ENCODE measurements at regions not wholly inside any gene's neighbourhood (a gene's known extent, or its start where the extent isn't known, plus 50 kb on each side); places are given as distances from the start of the nearest gene placed in this dataset.
"Not testable (repeated sequence)": the region's sequence is repeated elsewhere in the genome, so short reads cannot be mapped to it uniquely, and the experiment has no call there.

GRCh38 chr2:91742973-91743490 lies 3051.6 kb downstream of the RPIA start:
- DNase-seq (ENCODE audit: low spot score) = not testable (repeated sequence)

DNA sequence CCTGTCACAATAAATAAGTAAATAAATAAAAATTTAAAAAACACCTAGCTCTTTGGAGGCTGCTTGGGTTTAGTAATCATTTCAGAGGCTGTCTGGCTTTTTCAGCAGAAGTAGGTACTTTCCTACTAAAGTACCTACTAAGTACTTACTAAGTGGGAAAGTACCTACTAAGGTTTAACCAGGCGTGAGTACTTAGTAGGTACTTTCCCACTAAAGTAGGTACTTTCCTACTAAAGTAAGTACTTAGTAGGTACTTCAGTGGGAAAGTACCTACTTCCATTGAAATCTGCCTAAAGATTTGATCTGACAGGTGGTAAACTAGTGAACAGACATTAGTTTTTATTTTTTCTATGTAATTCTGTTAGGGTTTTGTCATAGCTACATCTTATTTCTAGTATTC lies 3052.4 kb downstream of the RPIA start:
- not testable (repeated sequence) for DNase-seq (ENCODE audit: low spot score)

- peak; percentile 5 for DNase-seq (ENCODE audit: low spot score)
These were observed 3053.2 kb downstream of the RPIA start for GRCh38 chr2:91744700-91745141.

DNA sequence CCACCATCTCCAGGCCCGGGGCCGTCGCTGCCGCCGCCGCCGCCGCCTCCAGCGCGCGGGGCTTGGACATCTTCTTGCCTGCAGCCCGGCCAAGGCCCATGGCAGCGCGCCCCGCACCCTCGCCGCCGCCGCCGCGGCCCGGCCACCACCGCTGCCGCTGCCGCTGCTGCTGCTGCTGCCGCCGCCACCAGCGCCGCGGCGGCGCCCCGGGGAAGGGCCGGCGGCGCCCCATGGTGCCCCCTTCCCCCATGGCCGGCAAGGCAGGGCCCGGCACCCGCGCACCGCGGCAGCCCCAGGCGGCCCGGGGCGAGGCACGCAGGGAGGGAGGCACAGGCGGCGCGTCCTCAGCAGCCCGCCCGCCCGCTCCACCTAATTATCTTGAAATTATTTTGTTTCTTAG lies 3057.4 kb downstream of the RPIA start:
- no peak for DNase-seq (ENCODE audit: low spot score)

- DNase-seq (ENCODE audit: low spot score) = not testable (repeated sequence)
These were observed 3058.2 kb downstream of the RPIA start for GRCh38 chr2:91749665-91750064.

GRCh38 chr2:91759361-91759941 lies 3068.0 kb downstream of the RPIA start:
- DNase-seq (ENCODE audit: low spot score) = not testable (repeated sequence)

GRCh38 chr2:91760672-91761071 lies 3069.2 kb downstream of the RPIA start:
- DNase-seq (ENCODE audit: low spot score) = not testable (repeated sequence)

GRCh38 chr2:91762312-91762711 lies 3070.8 kb downstream of the RPIA start:
- DNase-seq (ENCODE audit: low spot score) = not testable (repeated sequence)

DNA sequence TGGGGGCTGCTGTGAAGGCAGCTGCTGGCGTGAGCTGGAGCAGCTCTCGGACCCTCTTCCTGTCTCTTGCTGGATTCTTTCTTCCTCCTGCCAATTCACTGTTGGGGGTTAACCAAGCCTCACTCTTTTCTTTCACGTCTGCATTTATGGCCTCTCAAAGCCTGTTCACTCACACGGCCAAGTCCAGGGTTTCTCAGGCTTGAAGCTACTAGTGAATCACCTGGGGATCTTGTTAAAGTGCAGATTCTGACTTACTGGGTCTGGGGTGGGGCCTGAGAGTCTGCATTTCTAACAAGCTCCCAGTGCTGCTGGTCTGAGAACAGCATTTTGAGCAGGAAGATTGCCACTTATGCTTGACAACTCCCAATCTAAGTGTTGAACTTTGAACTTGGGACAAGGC lies 3072.2 kb downstream of the RPIA start:
- not testable (repeated sequence) for DNase-seq (ENCODE audit: low spot score)

GRCh38 chr2:91764581-91765002 lies 3073.1 kb downstream of the RPIA start:
- not testable (repeated sequence) for DNase-seq (ENCODE audit: low spot score)

DNA sequence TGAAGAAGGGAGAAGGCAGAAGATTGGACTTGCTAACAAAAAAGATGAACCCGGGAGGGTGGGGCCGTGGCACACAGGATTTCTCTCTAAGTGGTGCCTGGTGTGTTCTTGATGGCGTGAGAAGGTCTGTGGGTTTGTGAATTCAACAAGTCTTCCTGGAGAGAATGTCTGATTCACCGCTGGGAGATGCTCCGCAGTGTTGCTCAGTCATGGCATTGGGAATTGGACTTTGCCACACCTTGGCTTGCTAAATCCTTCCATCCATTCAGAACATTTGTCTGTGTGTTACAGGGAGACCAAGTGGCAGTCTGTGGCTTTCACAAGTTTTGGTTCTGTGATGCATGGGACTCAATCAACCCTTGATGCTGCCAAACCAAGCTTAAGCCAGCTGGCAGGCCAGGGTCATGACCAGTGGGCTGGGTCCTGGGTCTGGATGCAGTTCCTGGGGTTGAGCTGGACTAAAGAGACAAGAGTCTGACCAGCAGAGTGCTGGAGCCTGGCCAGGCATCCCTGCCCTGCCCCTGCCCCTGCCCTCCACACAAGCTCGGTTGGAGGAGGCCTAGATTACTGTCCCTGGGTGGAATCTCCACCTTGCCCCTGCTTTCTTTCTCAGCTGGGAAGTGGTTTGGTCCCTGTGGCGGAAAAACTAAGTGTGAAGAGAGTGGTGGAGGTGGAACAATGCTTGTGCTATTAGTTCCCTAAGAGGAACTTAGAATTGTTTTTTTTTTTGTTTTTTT lies 3073.7 kb downstream of the RPIA start:
- DNase-seq (ENCODE audit: low spot score) = not testable (repeated sequence)

GRCh38 chr2:91766349-91767048 lies 3075.0 kb downstream of the RPIA start:
- not testable (repeated sequence) for DNase-seq (ENCODE audit: low spot score)

- not testable (repeated sequence) for DNase-seq (ENCODE audit: low spot score)
These were observed 3076.8 kb downstream of the RPIA start for GRCh38 chr2:91768301-91768700.

GRCh38 chr2:91768997-91769396 lies 3077.5 kb downstream of the RPIA start:
- DNase-seq (ENCODE audit: low spot score) = not testable (repeated sequence)

- not testable (repeated sequence) for DNase-seq (ENCODE audit: low spot score)
These were observed 3078.6 kb downstream of the RPIA start for GRCh38 chr2:91770046-91770575.

DNA sequence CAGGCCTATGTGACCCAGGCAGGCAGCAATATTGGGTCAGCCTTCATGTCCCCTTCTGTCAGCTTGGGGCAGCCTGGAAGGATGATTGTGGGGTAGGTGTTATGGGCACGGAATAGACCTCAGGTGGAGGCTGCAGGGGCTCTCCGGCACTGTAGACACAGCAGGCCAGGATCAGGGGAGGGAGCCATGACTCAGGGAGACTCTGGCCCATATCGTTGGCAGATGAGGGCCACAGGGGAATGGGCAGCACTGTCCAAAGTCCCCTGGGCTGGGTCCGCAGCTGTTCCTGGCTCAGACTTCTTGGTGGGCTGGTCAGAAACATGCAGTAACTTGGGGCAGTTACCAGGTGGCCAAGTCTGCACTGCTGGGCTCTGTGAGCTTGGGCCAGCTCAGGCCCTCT lies 3080.1 kb downstream of the RPIA start:
- not testable (repeated sequence) for DNase-seq (ENCODE audit: low spot score)

DNA sequence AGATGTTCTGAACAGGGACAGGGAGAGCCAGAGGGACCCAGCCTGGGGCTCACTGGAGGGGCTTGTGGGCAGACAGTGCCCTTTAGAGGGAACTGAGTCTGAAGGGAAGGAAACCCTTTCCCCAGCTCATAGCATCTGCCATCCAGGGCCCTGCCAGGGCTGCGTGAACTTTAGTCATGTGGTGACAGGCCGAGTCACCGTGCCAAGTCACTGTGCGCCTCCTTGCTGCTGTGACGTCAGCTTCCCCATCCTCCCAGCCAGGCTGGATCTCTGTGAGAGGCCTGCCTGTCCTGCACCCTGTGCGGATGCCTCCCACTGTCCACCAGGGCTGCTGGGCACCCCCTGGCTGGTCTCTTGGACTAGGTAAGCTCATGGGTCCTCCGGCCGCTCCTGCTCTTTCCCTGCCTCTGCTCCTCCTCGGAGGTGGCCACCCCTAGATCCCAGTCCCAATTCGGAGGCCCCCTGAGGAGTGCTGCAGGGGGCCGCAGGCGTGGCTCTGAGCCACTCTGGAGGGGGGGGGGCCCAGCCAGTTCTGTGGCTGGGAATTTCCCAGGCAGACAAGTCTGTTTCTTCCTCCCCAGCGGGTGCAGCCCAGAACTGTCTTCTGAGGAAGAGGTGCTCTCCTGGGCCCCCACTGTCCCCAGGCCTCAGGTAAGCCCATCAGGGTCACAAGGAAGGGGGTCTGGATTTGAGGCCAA lies 3080.9 kb downstream of the RPIA start:
- DNase-seq (ENCODE audit: low spot score) = not testable (repeated sequence)

- DNase-seq (ENCODE audit: low spot score) = not testable (repeated sequence)
These were observed 3082.3 kb downstream of the RPIA start for GRCh38 chr2:91773810-91774209.

DNA sequence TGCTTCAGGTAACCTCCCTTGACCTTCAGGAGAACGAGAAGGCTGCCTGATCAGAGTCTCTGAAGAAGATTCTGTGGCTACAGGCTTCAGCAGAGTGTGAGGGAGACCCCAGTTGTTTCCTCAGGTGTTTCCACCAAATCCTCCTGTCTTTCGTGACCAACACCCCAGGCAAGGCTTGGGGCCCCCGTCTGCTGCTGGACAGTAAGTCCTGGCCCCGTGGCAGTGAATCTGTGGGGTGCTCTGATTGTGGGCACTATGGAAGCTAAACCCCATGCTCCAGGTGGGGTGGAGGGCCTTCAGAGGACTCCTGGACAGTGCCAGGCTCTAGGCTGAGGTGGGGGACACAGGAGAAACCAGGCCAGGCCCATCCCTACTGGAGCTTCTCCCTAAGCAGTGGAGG lies 3083.7 kb downstream of the RPIA start:
- DNase-seq (ENCODE audit: low spot score) = not testable (repeated sequence)

DNA sequence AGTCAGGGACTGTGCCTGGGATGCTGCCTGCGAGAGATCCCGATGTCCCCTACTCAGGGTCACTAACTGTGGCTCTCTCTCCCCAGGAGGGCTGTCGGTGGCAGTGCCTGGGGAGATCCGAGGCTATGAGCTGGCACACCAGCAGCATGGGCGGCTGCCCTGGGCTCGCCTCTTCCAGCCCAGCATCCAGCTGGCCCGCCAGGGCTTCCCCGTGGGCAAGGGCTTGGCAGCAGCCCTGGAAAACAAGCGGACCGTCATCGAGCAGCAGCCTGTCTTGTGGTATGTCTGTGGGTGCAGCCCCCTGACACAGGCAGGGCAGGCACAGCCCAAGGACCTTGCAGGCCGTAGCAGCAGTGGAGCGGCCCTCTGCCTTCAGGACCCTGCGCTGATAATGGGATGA lies 3088.9 kb downstream of the RPIA start:
- not testable (repeated sequence) for DNase-seq (ENCODE audit: low spot score)

DNA sequence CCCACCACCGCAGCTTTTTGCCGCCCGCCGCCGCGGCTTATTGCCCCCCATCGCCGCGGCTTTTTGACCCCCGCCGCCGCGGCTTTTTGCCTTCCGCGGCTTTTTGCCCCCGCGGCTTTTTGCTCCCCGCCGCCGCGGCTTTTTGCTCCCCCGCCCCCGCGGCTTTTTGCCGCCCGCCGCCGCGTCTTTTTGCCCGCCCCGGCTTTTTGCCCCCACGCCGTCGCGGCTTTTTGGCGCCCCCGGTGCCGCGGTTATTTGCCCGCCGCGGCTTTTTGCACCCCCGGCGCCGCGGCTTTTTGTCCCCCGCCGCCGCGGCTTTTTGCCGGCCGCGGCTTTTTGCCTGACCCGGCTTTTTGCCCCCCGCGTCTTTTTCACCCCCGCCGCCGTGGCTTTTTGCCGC lies 3061.8 kb upstream of the TEKT4 start:
- DNase-seq (ENCODE audit: low spot score) = not testable (repeated sequence)

Data from iPS-NIHi11 (cell line).